ENCODE measurements at regions not wholly inside any gene's neighbourhood (a gene's known extent, or its start where the extent isn't known, plus 50 kb on each side); places are given as distances from the start of the nearest gene placed in this dataset.

DNA sequence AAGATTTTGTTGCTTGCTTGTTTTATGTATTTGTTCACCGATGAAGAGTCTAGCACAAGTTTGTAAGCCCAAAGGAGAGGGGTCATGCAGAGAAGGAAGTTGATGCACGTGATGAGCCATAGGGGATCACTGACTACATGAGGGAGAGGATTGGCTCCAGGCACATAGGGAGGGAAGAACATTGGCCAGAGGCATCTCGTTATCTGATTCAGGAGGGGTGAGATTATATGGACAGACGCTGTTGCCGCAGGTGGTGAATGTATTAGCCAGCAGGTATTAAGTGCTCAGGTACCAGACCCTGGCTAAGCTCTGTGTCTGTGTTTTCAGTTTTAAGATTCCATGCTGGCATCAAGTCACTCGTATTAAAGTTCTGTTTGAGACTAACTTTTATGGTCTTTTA lies 91.8 kb upstream of the CHST9 start:
- no peak for DNase-seq (ENCODE audit: low read depth, low spot score)

DNA sequence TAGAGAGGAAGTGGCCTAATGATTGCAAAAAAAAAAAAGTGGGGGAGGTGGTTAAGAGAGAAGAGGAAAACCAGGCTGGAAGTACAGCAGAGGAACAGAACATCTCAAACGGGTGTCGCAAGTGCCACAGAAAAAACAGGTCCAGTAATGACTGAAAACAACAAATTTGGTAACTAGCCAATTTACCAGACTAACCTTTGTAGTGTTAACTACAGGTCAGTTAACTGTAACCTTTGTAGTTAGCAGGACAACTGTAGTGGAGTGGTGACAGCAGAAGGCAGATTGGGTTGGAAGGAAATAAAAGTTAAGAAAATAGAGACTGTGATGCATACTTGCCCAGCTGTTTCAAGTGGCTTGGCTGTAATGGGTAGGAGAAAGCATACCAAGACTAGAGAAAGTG lies 91.4 kb upstream of the CHST9 start:
- no peak for DNase-seq (ENCODE audit: low read depth, low spot score)

GRCh38 chr18:27274901-27275300 lies 89.8 kb upstream of the CHST9 start:
- no peak for DNase-seq (ENCODE audit: low read depth, low spot score)

GRCh38 chr18:27270508-27270907 lies 85.4 kb upstream of the CHST9 start:
- DNase-seq (ENCODE audit: low read depth, low spot score): no peak

DNA sequence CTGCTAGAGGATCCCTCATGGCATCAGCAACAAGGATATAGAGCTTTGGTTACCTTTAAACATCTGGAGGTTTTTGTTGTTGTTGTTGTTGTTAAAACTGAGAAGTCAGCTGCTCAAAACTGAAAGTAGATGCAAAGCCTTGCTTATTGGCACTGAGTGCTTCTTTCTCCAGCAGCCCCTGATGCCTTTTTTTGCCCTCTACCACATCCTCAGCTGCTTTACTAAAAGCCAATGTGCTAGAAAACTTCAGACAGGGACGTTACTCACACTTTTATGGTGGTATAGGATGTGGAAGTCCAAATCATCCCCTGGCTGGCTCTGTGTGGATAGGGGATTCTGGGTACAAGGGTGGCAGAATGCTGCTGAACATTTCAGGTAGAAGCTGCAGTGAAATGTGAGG lies 78.3 kb upstream of the CHST9 start:
- no peak for DNase-seq (ENCODE audit: low read depth, low spot score)

GRCh38 chr18:27261769-27262549 lies 76.9 kb upstream of the CHST9 start:
- DNase-seq (ENCODE audit: low read depth, low spot score): no peak

- DNase-seq (ENCODE audit: low read depth, low spot score): no peak
Observed at GRCh38 chr18:27253571-27253970, 68.5 kb upstream of the CHST9 start.

- DNase-seq (ENCODE audit: low read depth, low spot score): no peak
Observed at GRCh38 chr18:27250471-27250870, 65.4 kb upstream of the CHST9 start.

GRCh38 chr18:27249933-27250332 lies 64.8 kb upstream of the CHST9 start:
- DNase-seq (ENCODE audit: low read depth, low spot score): peak; percentile 2

GRCh38 chr18:27244259-27244658 lies 59.2 kb upstream of the CHST9 start:
- DNase-seq (ENCODE audit: low read depth, low spot score): no peak

- DNase-seq (ENCODE audit: low read depth, low spot score): no peak
Observed at GRCh38 chr18:27242392-27243047, 57.4 kb upstream of the CHST9 start.

DNA sequence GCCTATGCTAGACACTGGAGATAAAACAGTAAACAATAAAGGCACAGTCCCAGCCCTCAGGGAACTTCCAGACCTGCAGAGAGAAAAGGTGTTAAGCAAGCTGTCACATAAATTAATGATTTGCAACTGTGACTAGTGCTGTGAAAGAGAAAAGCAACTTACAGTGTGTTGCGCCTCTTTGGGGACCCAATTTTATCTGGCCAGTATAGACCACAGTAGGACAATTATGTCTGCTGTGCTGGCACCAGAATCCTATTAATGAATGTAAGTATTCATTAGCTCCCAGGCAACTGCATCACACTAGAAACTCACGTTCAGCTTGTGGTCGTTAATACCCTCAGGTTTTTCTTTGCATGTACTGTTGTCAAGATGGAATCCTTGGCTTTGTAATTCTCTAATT lies 55.3 kb upstream of the CHST9 start:
- DNase-seq (ENCODE audit: low read depth, low spot score): no peak

- no peak for DNase-seq (ENCODE audit: low read depth, low spot score)
Observed at GRCh38 chr18:27239669-27240068, 54.6 kb upstream of the CHST9 start.

- DNase-seq (ENCODE audit: low read depth, low spot score): no peak
Observed at GRCh38 chr18:27235218-27235870, 50.2 kb upstream of the CHST9 start.
